ENCODE measurements at regions not wholly inside any gene's neighbourhood (a gene's known extent, or its start where the extent isn't known, plus 50 kb on each side); places are given as distances from the start of the nearest gene placed in this dataset.

DNA sequence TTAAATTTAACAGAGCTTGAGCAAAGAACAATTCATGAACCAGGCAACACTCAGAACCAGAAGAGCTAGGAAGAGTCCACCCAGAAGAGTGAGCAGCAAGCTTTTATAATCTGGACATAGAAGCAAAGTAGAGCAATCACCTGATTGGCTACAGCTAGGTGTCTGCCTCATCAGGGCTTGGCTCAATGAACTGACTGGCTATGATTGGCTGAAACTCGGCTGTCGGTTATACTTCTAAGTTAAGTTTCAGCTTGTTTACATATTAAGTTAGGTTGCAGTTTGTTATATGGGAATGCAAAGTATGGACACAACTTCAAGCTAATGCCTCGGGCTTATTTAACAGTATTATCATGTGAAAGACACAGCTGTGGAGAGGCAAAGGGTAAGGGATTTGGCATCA lies 63.2 kb upstream of the NABP1 start:
- no peak for TF ChIP-seq EZH2 (IDR thresholded peaks at IDR 0.05; ENCODE audit: borderline replicate concordance, low read length)
- TF ChIP-seq, protein P1, sequence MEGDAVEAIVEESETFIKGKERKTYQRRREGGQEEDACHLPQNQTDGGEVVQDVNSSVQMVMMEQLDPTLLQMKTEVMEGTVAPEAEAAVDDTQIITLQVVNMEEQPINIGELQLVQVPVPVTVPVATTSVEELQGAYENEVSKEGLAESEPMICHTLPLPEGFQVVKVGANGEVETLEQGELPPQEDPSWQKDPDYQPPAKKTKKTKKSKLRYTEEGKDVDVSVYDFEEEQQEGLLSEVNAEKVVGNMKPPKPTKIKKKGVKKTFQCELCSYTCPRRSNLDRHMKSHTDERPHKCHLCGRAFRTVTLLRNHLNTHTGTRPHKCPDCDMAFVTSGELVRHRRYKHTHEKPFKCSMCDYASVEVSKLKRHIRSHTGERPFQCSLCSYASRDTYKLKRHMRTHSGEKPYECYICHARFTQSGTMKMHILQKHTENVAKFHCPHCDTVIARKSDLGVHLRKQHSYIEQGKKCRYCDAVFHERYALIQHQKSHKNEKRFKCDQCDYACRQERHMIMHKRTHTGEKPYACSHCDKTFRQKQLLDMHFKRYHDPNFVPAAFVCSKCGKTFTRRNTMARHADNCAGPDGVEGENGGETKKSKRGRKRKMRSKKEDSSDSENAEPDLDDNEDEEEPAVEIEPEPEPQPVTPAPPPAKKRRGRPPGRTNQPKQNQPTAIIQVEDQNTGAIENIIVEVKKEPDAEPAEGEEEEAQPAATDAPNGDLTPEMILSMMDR (IDR thresholded peaks at IDR 0.05; ENCODE audit: low read length), result no peak
